ENCODE measurements at regions not wholly inside any gene's neighbourhood (a gene's known extent, or its start where the extent isn't known, plus 50 kb on each side); places are given as distances from the start of the nearest gene placed in this dataset.

GRCh38 chr21:16578912-16579311, 849.1 kb downstream of the USP25 start:
- CTCF ChIA-PET: interaction anchor here (0.6 kb wide), 1 partner anchor 159 kb away, joined by 4 read pairs; no protein-coding TSS in a partner anchor
- no peak overlapping the region for H3K4me3 Mint-ChIP-seq (ENCODE audit: low read depth, unreplicated experiment)
- no peak for TF ChIP-seq CTCF (IDR thresholded peaks at IDR 0.05; ENCODE audit: unreplicated experiment)
- intact Hi-C loops (cut with micrococcal nuclease; ENCODE audit: unreplicated experiment): no loop called here
- DNase-seq: no peak
- H3K27me3 Mint-ChIP-seq (ENCODE audit: unreplicated experiment): no peaks in the 10 kb centered on the region
- H3K36me3 Mint-ChIP-seq (ENCODE audit: insufficient read depth, unreplicated experiment): no peaks in the 10 kb centered on the region
- no TSS peak for BruUV-seq (replicated peaks)
- H3K9me3 Mint-ChIP-seq (ENCODE audit: low read depth, unreplicated experiment): peaks cover 2% of the 10 kb centered on the region
- H3K4me1 Mint-ChIP-seq (ENCODE audit: low read depth, unreplicated experiment): peaks cover 15% of the 10 kb centered on the region
- no peak overlapping the region for H3K27ac Mint-ChIP-seq (ENCODE audit: unreplicated experiment)

GRCh38 chr21:16579538-16579937, 849.8 kb downstream of the USP25 start:
- CTCF ChIA-PET: interaction anchor here (0.6 kb wide), 1 partner anchor 160 kb away, joined by 4 read pairs; no protein-coding TSS in a partner anchor

GRCh38 chr21:16580661-16581060, 850.9 kb downstream of the USP25 start:
- intact Hi-C loops (cut with micrococcal nuclease; ENCODE audit: unreplicated experiment): no loop called here
- TF ChIP-seq CTCF (IDR thresholded peaks at IDR 0.05; ENCODE audit: unreplicated experiment): no peak
- Mint-ChIP-seq H3K4me3 (ENCODE audit: low read depth, unreplicated experiment) (no peak overlapping the region), H3K9me3 (ENCODE audit: low read depth, unreplicated experiment) (no peaks in the 10 kb centered on the region), H3K27me3 (ENCODE audit: unreplicated experiment) (no peaks in the 10 kb centered on the region), H3K36me3 (ENCODE audit: insufficient read depth, unreplicated experiment) (no peaks in the 10 kb centered on the region), H3K27ac (ENCODE audit: unreplicated experiment) (no peak overlapping the region), H3K4me1 (ENCODE audit: low read depth, unreplicated experiment) (peaks cover 7% of the 10 kb centered on the region)
- CTCF ChIA-PET: no interaction called here
- no TSS peak for BruUV-seq (replicated peaks)
- DNase-seq: no peak

More at GRCh38 chr21:16579538-16579937, 849.8 kb downstream of the USP25 start:
- Mint-ChIP-seq H3K4me1 (ENCODE audit: low read depth, unreplicated experiment) (peaks cover 14% of the 10 kb centered on the region), H3K27ac (ENCODE audit: unreplicated experiment) (no peak overlapping the region), H3K9me3 (ENCODE audit: low read depth, unreplicated experiment) (peaks cover 2% of the 10 kb centered on the region), H3K4me3 (ENCODE audit: low read depth, unreplicated experiment) (no peak overlapping the region), H3K27me3 (ENCODE audit: unreplicated experiment) (no peaks in the 10 kb centered on the region), H3K36me3 (ENCODE audit: insufficient read depth, unreplicated experiment) (no peaks in the 10 kb centered on the region)
- intact Hi-C loops (cut with micrococcal nuclease; ENCODE audit: unreplicated experiment): no loop called here
- no peak for DNase-seq
- BruUV-seq (replicated peaks): no TSS peak
- TF ChIP-seq CTCF (IDR thresholded peaks at IDR 0.05; ENCODE audit: unreplicated experiment): no peak

GRCh38 chr21:16583556-16583955, 853.8 kb downstream of the USP25 start:
- Mint-ChIP-seq H3K9me3 (ENCODE audit: low read depth, unreplicated experiment) (no peaks in the 10 kb centered on the region), H3K36me3 (ENCODE audit: insufficient read depth, unreplicated experiment) (no peaks in the 10 kb centered on the region), H3K27me3 (ENCODE audit: unreplicated experiment) (no peaks in the 10 kb centered on the region), H3K4me1 (ENCODE audit: low read depth, unreplicated experiment) (peaks cover 7% of the 10 kb centered on the region), H3K27ac (ENCODE audit: unreplicated experiment) (no peak overlapping the region), H3K4me3 (ENCODE audit: low read depth, unreplicated experiment) (no peak overlapping the region)
- intact Hi-C loops (cut with micrococcal nuclease; ENCODE audit: unreplicated experiment): no loop called here
- no peak for DNase-seq
- TF ChIP-seq CTCF (IDR thresholded peaks at IDR 0.05; ENCODE audit: unreplicated experiment): no peak
- no TSS peak for BruUV-seq (replicated peaks)
- CTCF ChIA-PET: no interaction called here
